Activated CD8-positive, alpha-beta memory T cell treated with anti-CD3 and anti-CD28 coated beads for 1 hour (primary cell): ENCODE measurements at regions not wholly inside any gene's neighbourhood (a gene's known extent, or its start where the extent isn't known, plus 50 kb on each side); places are given as distances from the start of the nearest gene placed in this dataset.
A peak's percentile ranks its signal among the peaks of the same experiment; 100 is the strongest.

Experiments
- DNase-seq, 2 donors: peaks; one replicate each; pipeline ENCODE4 v3.0.0-alpha.2; 2020; ENCODE audit warnings: low read depth in 1 of 2; ENCODE audit errors: extremely low read depth in 1 of 2

GRCh38 chr15:93152360-93152759 is 63.3 kb upstream of the RGMA start:
- DNase-seq: peak in 1 of 2 donors; percentile 8

- DNase-seq: no peak
These were observed 62.2 kb upstream of the RGMA start for GRCh38 chr15:93150910-93151881.

GRCh38 chr15:93146601-93147000 is 57.6 kb upstream of the RGMA start:
- no peak for DNase-seq

- DNase-seq: no peak
These were observed 57.2 kb upstream of the RGMA start for GRCh38 chr15:93146196-93146595.

GRCh38 chr15:93144463-93145236 is 55.6 kb upstream of the RGMA start:
- DNase-seq: no peak

GRCh38 chr15:93143186-93143585 is 54.2 kb upstream of the RGMA start:
- DNase-seq: no peak

- DNase-seq: peak in 1 of 2 donors; percentile 2
These were observed 52.4 kb upstream of the RGMA start for GRCh38 chr15:93141371-93141794.

GRCh38 chr15:93139436-93139835 is 50.4 kb upstream of the RGMA start:
- DNase-seq: no peak

GRCh38 chr15:93138681-93139250 is 49.8 kb upstream of the RGMA start:
- no peak for DNase-seq
